ENCODE measurements at regions not wholly inside any gene's neighbourhood (a gene's known extent, or its start where the extent isn't known, plus 50 kb on each side); places are given as distances from the start of the nearest gene placed in this dataset.
A peak's percentile ranks its signal among the peaks of the same experiment; 100 is the strongest.
"Not testable (repeated sequence)": the region's sequence is repeated elsewhere in the genome, so short reads cannot be mapped to it uniquely, and the experiment has no call there.

DNA sequence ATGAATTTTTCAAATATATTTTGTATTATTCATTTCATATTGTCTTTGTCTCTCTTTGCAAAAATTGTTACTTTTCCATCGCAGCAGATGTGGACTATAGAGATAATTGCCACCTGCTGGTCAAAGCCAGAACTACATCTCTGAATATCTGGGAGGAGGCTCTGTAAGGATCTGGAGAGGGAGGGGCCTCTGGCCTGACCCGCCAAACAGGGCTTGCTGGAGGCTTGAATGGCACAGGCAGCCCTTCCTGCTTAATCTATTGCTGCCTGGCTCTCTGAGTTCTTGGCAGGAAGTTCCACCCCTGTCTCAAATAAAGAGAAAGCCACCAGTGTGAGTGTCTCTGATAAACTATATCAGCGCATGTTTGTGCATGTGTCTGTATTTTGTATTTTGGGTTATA, 132.4 kb downstream of the ZMAT1 start:
- no peaks in the 10 kb centered on the region for H3K36me3 ChIP-seq (ENCODE audit: control insufficient read depth, insufficient read depth, low read length)
- WGBS (ENCODE audit: insufficient coverage): 0% methylated on average over 2 of the region's 3 CpGs
- H3K27me3 Mint-ChIP-seq (ENCODE audit: low read depth in 2 of 2): peaks cover 0 to 9% of the 10 kb centered on the region in 2 donors
- ATAC-seq (peak; percentile 99 to 100 (median 100)), DNase-seq (peak; percentile 40 to 91)
- no peaks in the 10 kb centered on the region for H3K27me3 ChIP-seq (ENCODE audit: control insufficient read depth, insufficient read depth, low read length)
- peaks cover 0 to 7% of the 10 kb centered on the region in 2 donors for H3K4me1 Mint-ChIP-seq
- intact Hi-C loops (cut with micrococcal nuclease): loop anchor here (2.0 to 5.0 kb wide), 2 partner anchors 202 to 385 kb away; no protein-coding TSS in a partner anchor
- TF ChIP-seq, protein P1, sequence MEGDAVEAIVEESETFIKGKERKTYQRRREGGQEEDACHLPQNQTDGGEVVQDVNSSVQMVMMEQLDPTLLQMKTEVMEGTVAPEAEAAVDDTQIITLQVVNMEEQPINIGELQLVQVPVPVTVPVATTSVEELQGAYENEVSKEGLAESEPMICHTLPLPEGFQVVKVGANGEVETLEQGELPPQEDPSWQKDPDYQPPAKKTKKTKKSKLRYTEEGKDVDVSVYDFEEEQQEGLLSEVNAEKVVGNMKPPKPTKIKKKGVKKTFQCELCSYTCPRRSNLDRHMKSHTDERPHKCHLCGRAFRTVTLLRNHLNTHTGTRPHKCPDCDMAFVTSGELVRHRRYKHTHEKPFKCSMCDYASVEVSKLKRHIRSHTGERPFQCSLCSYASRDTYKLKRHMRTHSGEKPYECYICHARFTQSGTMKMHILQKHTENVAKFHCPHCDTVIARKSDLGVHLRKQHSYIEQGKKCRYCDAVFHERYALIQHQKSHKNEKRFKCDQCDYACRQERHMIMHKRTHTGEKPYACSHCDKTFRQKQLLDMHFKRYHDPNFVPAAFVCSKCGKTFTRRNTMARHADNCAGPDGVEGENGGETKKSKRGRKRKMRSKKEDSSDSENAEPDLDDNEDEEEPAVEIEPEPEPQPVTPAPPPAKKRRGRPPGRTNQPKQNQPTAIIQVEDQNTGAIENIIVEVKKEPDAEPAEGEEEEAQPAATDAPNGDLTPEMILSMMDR (IDR thresholded peaks at IDR 0.05): peak; percentile 51
- H3K9me3 Mint-ChIP-seq: no peaks in the 10 kb centered on the region
- H3K4me3 ChIP-seq (ENCODE audit: low read length): no peak overlapping the region
- peak overlapping the region; percentile 15 for H3K4me3 Mint-ChIP-seq
- no peak overlapping the region for H3K27ac ChIP-seq (ENCODE audit: low read length)
- H3K9me3 ChIP-seq (ENCODE audit: control insufficient read depth, insufficient read depth, low read length): no peaks in the 10 kb centered on the region
- no peaks in the 10 kb centered on the region for H3K36me3 Mint-ChIP-seq
- no peak overlapping the region for H3K27ac Mint-ChIP-seq
- no peaks in the 10 kb centered on the region for H3K4me1 ChIP-seq (ENCODE audit: control insufficient read depth, insufficient read depth, low read length)

DNA sequence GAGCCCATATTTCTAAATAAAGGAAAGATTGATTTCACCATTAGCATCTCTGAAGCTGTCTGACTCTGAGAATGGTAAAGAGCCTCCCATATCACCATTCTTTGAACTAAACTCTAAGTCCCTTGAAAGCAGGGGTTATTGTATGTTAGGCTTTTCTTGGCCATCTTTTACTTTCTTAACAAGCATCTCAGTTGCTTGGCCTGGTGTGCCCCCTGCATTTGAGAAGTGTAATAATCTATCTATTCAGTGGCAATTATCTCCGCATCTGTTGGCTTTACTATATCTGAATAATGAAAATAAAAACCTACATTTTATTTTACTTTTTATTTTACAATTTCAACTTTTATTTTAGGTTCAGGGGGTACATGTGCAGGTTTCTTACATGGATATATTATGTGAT, 128.3 kb upstream of the ARMCX2 start:
- no peak overlapping the region for H3K4me3 ChIP-seq (ENCODE audit: low read length)
- no peaks in the 10 kb centered on the region for H3K4me1 Mint-ChIP-seq
- no peaks in the 10 kb centered on the region for H3K9me3 Mint-ChIP-seq
- no peak overlapping the region for H3K4me3 Mint-ChIP-seq
- no peak for ATAC-seq
- TF ChIP-seq, protein P1 (IDR thresholded peaks at IDR 0.05): no peak
- H3K27ac ChIP-seq (ENCODE audit: low read length): no peak overlapping the region
- H3K36me3 Mint-ChIP-seq: no peaks in the 10 kb centered on the region
- no peaks in the 10 kb centered on the region for H3K27me3 ChIP-seq (ENCODE audit: control insufficient read depth, insufficient read depth, low read length)
- no peak for DNase-seq
- intact Hi-C loops (cut with micrococcal nuclease): no loop called here
- H3K4me1 ChIP-seq (ENCODE audit: control insufficient read depth, insufficient read depth, low read length): no peaks in the 10 kb centered on the region
- no peaks in the 10 kb centered on the region for H3K9me3 ChIP-seq (ENCODE audit: control insufficient read depth, insufficient read depth, low read length)
- WGBS (ENCODE audit: insufficient coverage): no CpG with 5 or more reads among the region's 1 CpG
- peaks cover 4 to 25% of the 10 kb centered on the region in 2 donors for H3K27me3 Mint-ChIP-seq (ENCODE audit: low read depth in 2 of 2)
- H3K27ac Mint-ChIP-seq: no peak overlapping the region
- H3K36me3 ChIP-seq (ENCODE audit: control insufficient read depth, insufficient read depth, low read length): no peaks in the 10 kb centered on the region

GRCh38 chrX:101785142-101785541, 125.5 kb upstream of the ARMCX2 start:
- Mint-ChIP-seq H3K4me3 (no peak overlapping the region), H3K27me3 (ENCODE audit: low read depth in 2 of 2) (peaks cover 2 to 8% of the 10 kb centered on the region in 2 donors), H3K27ac (no peak overlapping the region), H3K36me3 (no peaks in the 10 kb centered on the region), H3K9me3 (no peaks in the 10 kb centered on the region), H3K4me1 (no peaks in the 10 kb centered on the region)
- Histone ChIP-seq H3K4me3 (ENCODE audit: low read length) (no peak overlapping the region), H3K27ac (ENCODE audit: low read length) (no peak overlapping the region), H3K36me3 (ENCODE audit: control insufficient read depth, insufficient read depth, low read length) (no peaks in the 10 kb centered on the region), H3K9me3 (ENCODE audit: control insufficient read depth, insufficient read depth, low read length) (no peaks in the 10 kb centered on the region), H3K27me3 (ENCODE audit: control insufficient read depth, insufficient read depth, low read length) (no peaks in the 10 kb centered on the region), H3K4me1 (ENCODE audit: control insufficient read depth, insufficient read depth, low read length) (no peaks in the 10 kb centered on the region)
- DNase-seq (no peak), ATAC-seq (no peak)
- TF ChIP-seq, protein P1 (IDR thresholded peaks at IDR 0.05): no peak
- WGBS (ENCODE audit: insufficient coverage): 100% methylated on average over 1 of the region's 1 CpG
- intact Hi-C loops (cut with micrococcal nuclease): no loop called here

GRCh38 chrX:101780421-101780820, 120.8 kb upstream of the ARMCX2 start:
- DNase-seq; H3K4me3 Mint-ChIP-seq; H3K4me1 Mint-ChIP-seq; ATAC-seq; H3K9me3 ChIP-seq (ENCODE audit: control insufficient read depth, insufficient read depth, low read length); H3K36me3 ChIP-seq (ENCODE audit: control insufficient read depth, insufficient read depth, low read length); H3K4me1 ChIP-seq (ENCODE audit: control insufficient read depth, insufficient read depth, low read length); intact Hi-C loops (cut with micrococcal nuclease); H3K9me3 Mint-ChIP-seq; H3K27ac ChIP-seq (ENCODE audit: low read length); H3K36me3 Mint-ChIP-seq; H3K27ac Mint-ChIP-seq; H3K4me3 ChIP-seq (ENCODE audit: low read length); H3K27me3 ChIP-seq (ENCODE audit: control insufficient read depth, insufficient read depth, low read length): not testable (repeated sequence)
- WGBS (ENCODE audit: insufficient coverage): 97% methylated on average over 4 of the region's 19 CpGs
- peaks cover 7 to 23% of the 10 kb centered on the region in 2 donors for H3K27me3 Mint-ChIP-seq (ENCODE audit: low read depth in 2 of 2)
